Suppressor macrophage (primary cell): ENCODE measurements at regions not wholly inside any gene's neighbourhood (a gene's known extent, or its start where the extent isn't known, plus 50 kb on each side); places are given as distances from the start of the nearest gene placed in this dataset.
"Not testable (repeated sequence)": the region's sequence is repeated elsewhere in the genome, so short reads cannot be mapped to it uniquely, and the experiment has no call there.

Source experiments
- DNase-seq, 4 experiments: peaks; one replicate each; pipeline ENCODE4 v3.0.0-alpha.2; 2020 to 2022

GRCh38 chr2:100704711-100705110 is 115.2 kb upstream of the NPAS2 start:
- DNase-seq: no peak

GRCh38 chr2:100707016-100707947 is 112.7 kb upstream of the NPAS2 start:
- DNase-seq: no peak

GRCh38 chr2:100708333-100708732 is 111.6 kb upstream of the NPAS2 start:
- no peak for DNase-seq

GRCh38 chr2:100713106-100713505 is 106.8 kb upstream of the NPAS2 start:
- no peak for DNase-seq

GRCh38 chr2:100714396-100715010 is 105.4 kb upstream of the NPAS2 start:
- DNase-seq: not testable (repeated sequence)

GRCh38 chr2:100715861-100716260 is 104.1 kb upstream of the NPAS2 start:
- DNase-seq: not testable (repeated sequence)

- DNase-seq: no peak
Observed at GRCh38 chr2:100716581-100716980, 103.4 kb upstream of the NPAS2 start.

- no peak for DNase-seq
Observed at GRCh38 chr2:100718065-100718629, 101.8 kb upstream of the NPAS2 start.

- DNase-seq: no peak
Observed at GRCh38 chr2:100720445-100720844, 99.5 kb upstream of the NPAS2 start.

GRCh38 chr2:100721693-100722092 is 98.2 kb upstream of the NPAS2 start:
- DNase-seq: no peak

- DNase-seq: no peak
Observed at GRCh38 chr2:100722125-100722524, 97.8 kb upstream of the NPAS2 start.

- DNase-seq: no peak
Observed at GRCh38 chr2:100726866-100727265, 93.1 kb upstream of the NPAS2 start.

- DNase-seq: peak; percentile 75 to 84 (median 79)
Observed at GRCh38 chr2:100730290-100730868, 89.6 kb upstream of the NPAS2 start.

- peak in 1 of 4 experiments; percentile 4 for DNase-seq
Observed at GRCh38 chr2:100731535-100731981, 88.4 kb upstream of the NPAS2 start.

GRCh38 chr2:100733391-100734187 is 86.3 kb upstream of the NPAS2 start:
- peak; percentile 83 to 92 (median 89) for DNase-seq

GRCh38 chr2:100736121-100736915 is 83.6 kb upstream of the NPAS2 start:
- no peak for DNase-seq

GRCh38 chr2:100739735-100740432 is 80.1 kb upstream of the NPAS2 start:
- DNase-seq: no peak

GRCh38 chr2:100741880-100742276 is 78.1 kb upstream of the NPAS2 start:
- DNase-seq: no peak

GRCh38 chr2:100742277-100743254 is 77.4 kb upstream of the NPAS2 start:
- DNase-seq: no peak
